ENCODE measurements at regions not wholly inside any gene's neighbourhood (a gene's known extent, or its start where the extent isn't known, plus 50 kb on each side); places are given as distances from the start of the nearest gene placed in this dataset.

GRCh38 chr18:55912071-55912470 lies 324.1 kb upstream of the TCF4 start:
- no peak for DNase-seq
- H3K36me3 ChIP-seq (ENCODE audit: control insufficient read depth, insufficient read depth, low read length), result no peaks in the 10 kb centered on the region
- peaks cover 6% of the 10 kb centered on the region in 2 donors for H3K9me3 Mint-ChIP-seq
- WGBS (ENCODE audit: insufficient coverage), result 69% methylated on average over 2 of the region's 2 CpGs
- ATAC-seq, result no peak
- no peak overlapping the region for H3K4me3 ChIP-seq (ENCODE audit: low read length)
- H3K4me1 ChIP-seq (ENCODE audit: control insufficient read depth, insufficient read depth, low read length), result no peaks in the 10 kb centered on the region
- no peaks in the 10 kb centered on the region for H3K27me3 ChIP-seq (ENCODE audit: control insufficient read depth, insufficient read depth, low read length)
- no peaks in the 10 kb centered on the region for H3K9me3 ChIP-seq (ENCODE audit: control insufficient read depth, insufficient read depth, low read length)
- H3K4me3 Mint-ChIP-seq, result no peak overlapping the region
- TF ChIP-seq, protein P1, sequence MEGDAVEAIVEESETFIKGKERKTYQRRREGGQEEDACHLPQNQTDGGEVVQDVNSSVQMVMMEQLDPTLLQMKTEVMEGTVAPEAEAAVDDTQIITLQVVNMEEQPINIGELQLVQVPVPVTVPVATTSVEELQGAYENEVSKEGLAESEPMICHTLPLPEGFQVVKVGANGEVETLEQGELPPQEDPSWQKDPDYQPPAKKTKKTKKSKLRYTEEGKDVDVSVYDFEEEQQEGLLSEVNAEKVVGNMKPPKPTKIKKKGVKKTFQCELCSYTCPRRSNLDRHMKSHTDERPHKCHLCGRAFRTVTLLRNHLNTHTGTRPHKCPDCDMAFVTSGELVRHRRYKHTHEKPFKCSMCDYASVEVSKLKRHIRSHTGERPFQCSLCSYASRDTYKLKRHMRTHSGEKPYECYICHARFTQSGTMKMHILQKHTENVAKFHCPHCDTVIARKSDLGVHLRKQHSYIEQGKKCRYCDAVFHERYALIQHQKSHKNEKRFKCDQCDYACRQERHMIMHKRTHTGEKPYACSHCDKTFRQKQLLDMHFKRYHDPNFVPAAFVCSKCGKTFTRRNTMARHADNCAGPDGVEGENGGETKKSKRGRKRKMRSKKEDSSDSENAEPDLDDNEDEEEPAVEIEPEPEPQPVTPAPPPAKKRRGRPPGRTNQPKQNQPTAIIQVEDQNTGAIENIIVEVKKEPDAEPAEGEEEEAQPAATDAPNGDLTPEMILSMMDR (IDR thresholded peaks at IDR 0.05), result no peak
- H3K36me3 Mint-ChIP-seq, result no peaks in the 10 kb centered on the region
- intact Hi-C loops (cut with micrococcal nuclease), result no loop called here
- no peaks in the 10 kb centered on the region for H3K27me3 Mint-ChIP-seq (ENCODE audit: low read depth in 2 of 2)
- no peaks in the 10 kb centered on the region for H3K4me1 Mint-ChIP-seq
- no peak overlapping the region for H3K27ac ChIP-seq (ENCODE audit: low read length)
- H3K27ac Mint-ChIP-seq, result no peak overlapping the region

- TF ChIP-seq, protein P1 (IDR thresholded peaks at IDR 0.05), result no peak
These were observed 322.3 kb upstream of the TCF4 start for GRCh38 chr18:55910296-55910695.

GRCh38 chr18:55908901-55909366 lies 320.9 kb upstream of the TCF4 start:
- no peaks in the 10 kb centered on the region for H3K27me3 ChIP-seq (ENCODE audit: control insufficient read depth, insufficient read depth, low read length)
- no peaks in the 10 kb centered on the region for H3K9me3 ChIP-seq (ENCODE audit: control insufficient read depth, insufficient read depth, low read length)
- no peak for DNase-seq
- no peaks in the 10 kb centered on the region for H3K36me3 Mint-ChIP-seq
- H3K4me1 ChIP-seq (ENCODE audit: control insufficient read depth, insufficient read depth, low read length), result no peaks in the 10 kb centered on the region
- no peak for ATAC-seq
- H3K4me1 Mint-ChIP-seq, result no peaks in the 10 kb centered on the region
- H3K27me3 Mint-ChIP-seq (ENCODE audit: low read depth in 2 of 2), result no peaks in the 10 kb centered on the region
- 65% methylated on average over 3 of the region's 4 CpGs for WGBS (ENCODE audit: insufficient coverage)
- no peak overlapping the region for H3K27ac ChIP-seq (ENCODE audit: low read length)
- H3K27ac Mint-ChIP-seq, result no peak overlapping the region
- no peak overlapping the region for H3K4me3 Mint-ChIP-seq
- no peak overlapping the region for H3K4me3 ChIP-seq (ENCODE audit: low read length)
- H3K36me3 ChIP-seq (ENCODE audit: control insufficient read depth, insufficient read depth, low read length), result no peaks in the 10 kb centered on the region
- TF ChIP-seq, protein P1 (IDR thresholded peaks at IDR 0.05), result no peak
- intact Hi-C loops (cut with micrococcal nuclease), result no loop called here
- peaks cover 2 to 7% of the 10 kb centered on the region in 2 donors for H3K9me3 Mint-ChIP-seq

More at GRCh38 chr18:55910296-55910695, 322.3 kb upstream of the TCF4 start:
- H3K27me3 Mint-ChIP-seq (ENCODE audit: low read depth in 2 of 2), result no peaks in the 10 kb centered on the region
- no peak for ATAC-seq
- no peak for DNase-seq
- H3K27ac Mint-ChIP-seq, result no peak overlapping the region
- Histone ChIP-seq H3K9me3 (ENCODE audit: control insufficient read depth, insufficient read depth, low read length) (no peaks in the 10 kb centered on the region), H3K27me3 (ENCODE audit: control insufficient read depth, insufficient read depth, low read length) (no peaks in the 10 kb centered on the region), H3K4me1 (ENCODE audit: control insufficient read depth, insufficient read depth, low read length) (no peaks in the 10 kb centered on the region), H3K27ac (ENCODE audit: low read length) (no peak overlapping the region), H3K36me3 (ENCODE audit: control insufficient read depth, insufficient read depth, low read length) (no peaks in the 10 kb centered on the region), H3K4me3 (ENCODE audit: low read length) (no peak overlapping the region)
- intact Hi-C loops (cut with micrococcal nuclease), result no loop called here
- no peaks in the 10 kb centered on the region for H3K36me3 Mint-ChIP-seq
- H3K4me1 Mint-ChIP-seq, result no peaks in the 10 kb centered on the region
- H3K9me3 Mint-ChIP-seq, result peaks cover 5 to 7% of the 10 kb centered on the region in 2 donors
- H3K4me3 Mint-ChIP-seq, result no peak overlapping the region
- WGBS (ENCODE audit: insufficient coverage), result 38% methylated on average over 2 of the region's 2 CpGs

DNA sequence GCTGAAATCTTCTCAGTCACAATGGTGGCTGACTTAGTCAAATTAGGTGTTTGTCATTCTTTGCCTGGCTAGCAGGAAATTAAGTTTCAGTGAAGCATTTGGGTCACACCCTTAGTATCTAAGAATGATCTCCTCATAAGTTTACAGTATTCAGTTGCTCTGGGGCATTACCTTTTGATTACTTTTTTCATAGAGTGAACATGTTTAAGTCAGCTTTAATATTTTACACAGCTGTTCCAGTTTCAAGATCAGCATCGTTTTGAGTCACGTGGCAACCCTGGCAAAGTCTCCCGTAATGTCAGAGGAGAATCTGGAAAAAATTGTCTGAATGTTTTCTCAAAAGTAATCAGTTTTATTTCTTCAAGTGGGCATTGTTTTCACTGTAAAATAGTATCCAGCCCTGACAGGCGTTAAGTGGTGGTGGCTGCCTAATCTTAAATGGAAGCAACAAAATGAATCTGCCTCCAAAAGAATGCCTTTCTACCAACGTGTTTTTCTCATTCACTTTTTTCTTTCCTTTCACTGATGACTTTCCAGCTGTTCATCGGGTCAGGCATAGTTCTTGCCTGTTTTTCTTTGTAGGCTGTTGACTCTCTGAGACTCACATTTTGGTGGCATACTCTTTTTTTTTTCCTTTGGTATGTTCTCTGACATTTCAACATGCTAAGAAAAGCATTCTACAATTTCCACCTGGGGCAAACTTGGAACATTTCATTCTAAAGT lies 319.6 kb upstream of the TCF4 start:
- Mint-ChIP-seq H3K27ac (no peak overlapping the region), H3K4me3 (no peak overlapping the region), H3K36me3 (no peaks in the 10 kb centered on the region), H3K27me3 (ENCODE audit: low read depth in 2 of 2) (no peaks in the 10 kb centered on the region), H3K4me1 (no peaks in the 10 kb centered on the region), H3K9me3 (peaks cover 2 to 5% of the 10 kb centered on the region in 2 donors)
- Histone ChIP-seq H3K4me1 (ENCODE audit: control insufficient read depth, insufficient read depth, low read length) (no peaks in the 10 kb centered on the region), H3K27me3 (ENCODE audit: control insufficient read depth, insufficient read depth, low read length) (no peaks in the 10 kb centered on the region), H3K36me3 (ENCODE audit: control insufficient read depth, insufficient read depth, low read length) (no peaks in the 10 kb centered on the region), H3K4me3 (ENCODE audit: low read length) (no peak overlapping the region), H3K9me3 (ENCODE audit: control insufficient read depth, insufficient read depth, low read length) (no peaks in the 10 kb centered on the region), H3K27ac (ENCODE audit: low read length) (no peak overlapping the region)
- 83% methylated on average over 6 of the region's 6 CpGs for WGBS (ENCODE audit: insufficient coverage)
- no peak for DNase-seq
- TF ChIP-seq, protein P1 (IDR thresholded peaks at IDR 0.05), result no peak
- intact Hi-C loops (cut with micrococcal nuclease), result no loop called here
- no peak for ATAC-seq
